ENCODE measurements at regions not wholly inside any gene's neighbourhood (a gene's known extent, or its start where the extent isn't known, plus 50 kb on each side); places are given as distances from the start of the nearest gene placed in this dataset.

- DNase-seq, result no peak
- TF ChIP-seq GATA1 (IDR thresholded peaks at IDR 0.05; ENCODE audit: low read depth, low read length) (no peak), POLR2A (IDR thresholded peaks at IDR 0.05; ENCODE audit: low read length) (no peak)
These were observed 495.7 kb downstream of the TSN start for GRCh38 chr2:122251158-122251557.

- DNase-seq, result no peak
These were observed 496.1 kb downstream of the TSN start for GRCh38 chr2:122251566-122251965.

GRCh38 chr2:122255924-122256323 is 500.5 kb downstream of the TSN start:
- no peak for DNase-seq
- TF ChIP-seq POLR2A (IDR thresholded peaks at IDR 0.05; ENCODE audit: low read length) (no peak), GATA1 (IDR thresholded peaks at IDR 0.05; ENCODE audit: low read depth, low read length) (no peak)

More at GRCh38 chr2:122251566-122251965, 496.1 kb downstream of the TSN start:
- TF ChIP-seq POLR2A (IDR thresholded peaks at IDR 0.05; ENCODE audit: low read length), result no peak
- no peak for TF ChIP-seq GATA1 (IDR thresholded peaks at IDR 0.05; ENCODE audit: low read depth, low read length)

- DNase-seq, result no peak
- TF ChIP-seq GATA1 (IDR thresholded peaks at IDR 0.05; ENCODE audit: low read depth, low read length) (no peak), POLR2A (IDR thresholded peaks at IDR 0.05; ENCODE audit: low read length) (no peak)
These were observed 506.5 kb downstream of the TSN start for GRCh38 chr2:122261911-122262310.

GRCh38 chr2:122263746-122264145 is 508.3 kb downstream of the TSN start:
- DNase-seq, result no peak
- no peak for TF ChIP-seq GATA1 (IDR thresholded peaks at IDR 0.05; ENCODE audit: low read depth, low read length)
- TF ChIP-seq POLR2A (IDR thresholded peaks at IDR 0.05; ENCODE audit: low read length), result no peak

GRCh38 chr2:122266636-122267035 is 511.2 kb downstream of the TSN start:
- DNase-seq, result no peak

GRCh38 chr2:122267947-122268346 is 512.5 kb downstream of the TSN start:
- TF ChIP-seq POLR2A (IDR thresholded peaks at IDR 0.05; ENCODE audit: low read length) (no peak), GATA1 (IDR thresholded peaks at IDR 0.05; ENCODE audit: low read depth, low read length) (no peak)
- DNase-seq, result no peak

More at GRCh38 chr2:122266636-122267035, 511.2 kb downstream of the TSN start:
- TF ChIP-seq POLR2A (IDR thresholded peaks at IDR 0.05; ENCODE audit: low read length) (no peak), GATA1 (IDR thresholded peaks at IDR 0.05; ENCODE audit: low read depth, low read length) (no peak)

- DNase-seq, result peak; percentile 8 to 26
- TF ChIP-seq POLR2A (IDR thresholded peaks at IDR 0.05; ENCODE audit: low read length) (no peak), GATA1 (IDR thresholded peaks at IDR 0.05; ENCODE audit: low read depth, low read length) (no peak)
These were observed 518.5 kb downstream of the TSN start for GRCh38 chr2:122273785-122274419.

GRCh38 chr2:122277956-122278355 is 522.5 kb downstream of the TSN start:
- TF ChIP-seq POLR2A (IDR thresholded peaks at IDR 0.05; ENCODE audit: low read length) (no peak), GATA1 (IDR thresholded peaks at IDR 0.05; ENCODE audit: low read depth, low read length) (no peak)
- DNase-seq, result no peak

- no peak for TF ChIP-seq GATA1 (IDR thresholded peaks at IDR 0.05; ENCODE audit: low read depth, low read length)
- TF ChIP-seq POLR2A (IDR thresholded peaks at IDR 0.05; ENCODE audit: low read length), result no peak
These were observed 545.3 kb downstream of the TSN start for GRCh38 chr2:122300758-122301157.

GRCh38 chr2:122307763-122308162 is 552.3 kb downstream of the TSN start:
- no peak for DNase-seq
- no peak for TF ChIP-seq GATA1 (IDR thresholded peaks at IDR 0.05; ENCODE audit: low read depth, low read length)
- no peak for TF ChIP-seq POLR2A (IDR thresholded peaks at IDR 0.05; ENCODE audit: low read length)

More at GRCh38 chr2:122300758-122301157, 545.3 kb downstream of the TSN start:
- DNase-seq, result peak; percentile 30 to 33

GRCh38 chr2:122315306-122315705 is 559.9 kb downstream of the TSN start:
- TF ChIP-seq POLR2A (IDR thresholded peaks at IDR 0.05; ENCODE audit: low read length) (no peak), GATA1 (IDR thresholded peaks at IDR 0.05; ENCODE audit: low read depth, low read length) (no peak)
- DNase-seq, result peak in 1 of 2 experiments; percentile 4

- TF ChIP-seq GATA1 (IDR thresholded peaks at IDR 0.05; ENCODE audit: low read depth, low read length) (no peak), POLR2A (IDR thresholded peaks at IDR 0.05; ENCODE audit: low read length) (no peak)
- DNase-seq, result no peak
These were observed 564.2 kb downstream of the TSN start for GRCh38 chr2:122319539-122320132.

- TF ChIP-seq GATA1 (IDR thresholded peaks at IDR 0.05; ENCODE audit: low read depth, low read length), result no peak
- TF ChIP-seq POLR2A (IDR thresholded peaks at IDR 0.05; ENCODE audit: low read length), result no peak
- DNase-seq, result no peak
These were observed 567.4 kb downstream of the TSN start for GRCh38 chr2:122322815-122323214.

GRCh38 chr2:122323927-122324326 is 568.5 kb downstream of the TSN start:
- no peak for TF ChIP-seq GATA1 (IDR thresholded peaks at IDR 0.05; ENCODE audit: low read depth, low read length)
- no peak for TF ChIP-seq POLR2A (IDR thresholded peaks at IDR 0.05; ENCODE audit: low read length)
- DNase-seq, result no peak
